ENCODE measurements at regions not wholly inside any gene's neighbourhood (a gene's known extent, or its start where the extent isn't known, plus 50 kb on each side); places are given as distances from the start of the nearest gene placed in this dataset.
"Not testable (repeated sequence)": the region's sequence is repeated elsewhere in the genome, so short reads cannot be mapped to it uniquely, and the experiment has no call there.

DNA sequence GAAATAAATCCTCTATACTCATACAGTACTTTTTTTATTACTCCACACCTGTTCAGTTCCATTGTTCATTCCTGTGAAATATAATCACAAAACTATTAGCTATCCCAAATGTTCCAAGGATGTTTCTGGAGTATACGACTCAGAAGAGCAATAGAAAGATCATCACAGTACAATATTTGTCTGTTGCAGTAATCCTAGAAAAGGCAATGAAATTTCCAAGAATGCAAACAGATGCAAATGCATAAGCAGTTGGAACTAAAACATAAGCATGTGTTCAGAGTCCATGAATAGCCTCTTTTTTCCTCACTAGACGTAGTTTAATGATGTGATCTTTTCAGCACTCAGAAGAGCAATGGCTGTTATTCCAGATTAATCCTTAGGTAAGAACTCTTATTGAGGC lies 55.2 kb downstream of the RTL3 start:
- TF ChIP-seq POLR2A (IDR thresholded peaks at IDR 0.05; ENCODE audit: low read depth, low read length) = no peak
- DNase-seq (ENCODE audit: insufficient read length, low spot score) (no peak), FAIRE-seq (no peak)

- FAIRE-seq (no peak), DNase-seq (ENCODE audit: insufficient read length, low spot score) (no peak)
- TF ChIP-seq POLR2A (IDR thresholded peaks at IDR 0.05; ENCODE audit: low read depth, low read length) = no peak
These were observed 63.1 kb downstream of the RTL3 start for GRCh38 chrX:78595901-78596502.

DNA sequence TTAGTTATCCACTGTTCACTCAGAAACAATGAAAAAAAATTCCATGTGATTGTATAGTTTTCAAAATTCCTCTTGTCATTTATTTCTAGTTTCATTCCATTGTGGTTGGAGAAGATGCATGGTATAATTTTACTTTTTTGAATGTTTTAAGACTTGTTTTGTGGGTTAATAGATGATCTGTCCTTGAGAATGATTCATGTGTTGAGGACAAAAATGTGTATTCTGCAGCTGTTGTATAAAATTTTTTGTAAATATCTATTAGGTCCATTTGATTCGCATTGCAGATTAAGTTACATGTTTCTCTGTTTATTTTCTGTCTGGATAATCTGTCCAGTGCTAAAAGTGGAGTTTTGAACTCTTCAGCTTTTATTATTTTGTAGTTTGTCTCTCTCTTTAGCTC lies 65.4 kb downstream of the RTL3 start:
- no peak for TF ChIP-seq POLR2A (IDR thresholded peaks at IDR 0.05; ENCODE audit: low read depth, low read length)
- DNase-seq (ENCODE audit: insufficient read length, low spot score) (no peak), FAIRE-seq (no peak)

GRCh38 chrX:78592030-78592429 lies 67.1 kb downstream of the RTL3 start:
- DNase-seq (ENCODE audit: insufficient read length, low spot score) = no peak
- no peak for FAIRE-seq
- TF ChIP-seq POLR2A (IDR thresholded peaks at IDR 0.05; ENCODE audit: low read depth, low read length) = no peak

- DNase-seq (ENCODE audit: insufficient read length, low spot score) (no peak), FAIRE-seq (no peak)
- no peak for TF ChIP-seq POLR2A (IDR thresholded peaks at IDR 0.05; ENCODE audit: low read depth, low read length)
These were observed 84.8 kb downstream of the RTL3 start for GRCh38 chrX:78574306-78574705.

DNA sequence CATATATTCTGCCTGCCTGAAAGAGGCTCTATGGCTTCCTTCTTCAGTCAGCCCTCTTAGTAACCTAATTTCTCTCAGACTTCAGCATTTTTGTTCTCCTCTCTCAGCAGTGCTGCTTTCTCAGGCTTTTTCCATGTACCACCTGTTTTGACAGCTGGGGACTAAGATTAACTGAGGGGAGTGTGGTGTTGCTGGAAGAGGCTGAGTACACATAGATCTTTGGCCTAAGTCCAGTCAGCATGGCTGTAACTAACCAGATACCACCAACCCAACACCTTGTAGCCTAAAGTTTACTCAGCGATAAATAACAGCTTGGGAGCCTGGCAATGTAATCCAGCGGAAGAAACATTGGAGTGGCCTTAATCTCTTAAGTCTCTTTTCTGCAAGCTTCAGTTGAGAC lies 85.5 kb downstream of the RTL3 start:
- FAIRE-seq (no peak), DNase-seq (ENCODE audit: insufficient read length, low spot score) (no peak)
- no peak for TF ChIP-seq POLR2A (IDR thresholded peaks at IDR 0.05; ENCODE audit: low read depth, low read length)

DNA sequence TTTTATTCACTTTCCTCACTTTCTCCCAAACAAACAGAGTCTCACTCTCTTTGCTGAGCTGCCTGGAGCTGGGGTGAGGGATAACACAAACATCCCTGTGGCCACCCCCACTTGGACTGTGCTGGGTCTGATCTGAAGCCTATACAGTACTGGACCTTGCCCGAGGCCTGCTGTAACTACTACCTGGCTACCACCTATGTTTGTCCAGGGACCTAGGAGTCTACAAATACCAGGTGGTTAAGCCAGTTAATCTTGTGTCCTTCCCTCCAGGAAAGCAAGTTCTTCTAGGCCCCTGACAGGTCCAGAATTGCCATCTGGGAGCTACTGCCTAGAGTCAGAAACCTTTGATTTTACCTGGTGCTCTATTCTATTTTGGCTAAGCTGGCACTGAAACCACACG lies 87.3 kb downstream of the RTL3 start:
- no peak for FAIRE-seq
- TF ChIP-seq POLR2A (IDR thresholded peaks at IDR 0.05; ENCODE audit: low read depth, low read length) = no peak
- DNase-seq (ENCODE audit: insufficient read length, low spot score) = no peak

DNA sequence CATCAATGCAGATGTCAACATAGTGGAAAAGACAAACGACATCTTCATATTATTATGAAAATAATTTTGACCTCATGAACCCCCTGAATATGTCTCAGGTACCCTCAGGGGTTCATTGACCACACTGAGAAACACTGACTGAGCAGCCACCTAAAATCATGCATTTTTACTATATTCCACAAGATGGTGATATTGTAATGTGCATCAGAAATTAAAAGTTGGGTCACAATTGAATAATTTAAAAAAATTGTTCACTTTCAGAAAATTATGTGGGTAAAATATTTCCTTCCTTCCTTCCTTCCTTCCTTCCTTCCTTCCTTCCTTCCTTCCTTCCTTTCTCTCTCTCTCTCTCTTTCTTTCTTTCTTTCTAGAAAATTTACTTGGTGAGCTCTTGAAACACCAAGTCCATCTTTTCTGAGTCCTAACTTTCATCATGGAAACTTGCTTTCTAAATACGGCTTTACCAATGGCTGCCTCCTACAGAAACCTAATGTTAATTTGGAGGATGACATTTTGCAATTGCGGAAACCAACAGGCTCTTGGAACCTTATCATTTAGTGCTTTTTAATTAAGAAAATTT lies 103.6 kb downstream of the RTL3 start:
- FAIRE-seq (no peak), DNase-seq (ENCODE audit: insufficient read length, low spot score) (no peak)
- no peak for TF ChIP-seq POLR2A (IDR thresholded peaks at IDR 0.05; ENCODE audit: low read depth, low read length)

DNA sequence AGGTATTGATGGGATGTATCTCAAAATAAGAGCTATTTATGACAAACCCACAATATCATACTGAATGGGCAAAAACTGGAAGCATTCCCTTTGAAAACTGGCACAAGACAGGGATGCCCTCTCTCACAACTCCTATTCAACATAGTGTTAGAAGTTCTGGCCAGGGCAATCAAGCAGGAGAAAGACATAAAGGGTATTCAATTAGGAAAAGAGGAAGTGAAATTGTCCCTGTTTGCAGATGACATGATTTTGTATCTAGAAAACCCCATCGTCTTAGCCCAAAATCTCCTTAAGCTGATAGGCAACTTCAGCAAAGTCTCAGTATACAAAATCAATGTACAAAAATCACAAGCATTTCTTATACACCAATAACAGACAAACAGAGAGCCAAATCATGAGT lies 106.5 kb downstream of the RTL3 start:
- FAIRE-seq; DNase-seq (ENCODE audit: insufficient read length, low spot score): not testable (repeated sequence)

DNA sequence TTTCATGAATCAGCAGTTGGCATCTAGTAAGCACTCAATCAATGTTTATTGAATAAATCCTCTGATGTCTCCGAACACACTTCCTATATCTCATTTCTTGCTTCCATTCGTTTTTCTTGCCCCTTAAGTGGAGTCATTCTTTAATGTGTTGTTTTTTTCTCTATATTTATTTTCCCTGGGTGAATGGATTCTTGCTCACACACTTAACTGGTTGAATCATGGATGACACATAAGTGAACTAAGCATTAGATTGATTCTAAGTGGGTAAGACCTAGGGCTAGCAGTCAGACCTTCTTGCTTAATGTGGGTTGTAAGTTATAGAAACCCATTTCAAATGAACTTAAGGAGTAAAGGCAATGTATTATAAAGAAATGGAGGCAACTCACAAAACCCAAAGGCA lies 111.1 kb downstream of the RTL3 start:
- no peak for DNase-seq (ENCODE audit: insufficient read length, low spot score)
- TF ChIP-seq POLR2A (IDR thresholded peaks at IDR 0.05; ENCODE audit: low read depth, low read length) = no peak
- FAIRE-seq = no peak

- no peak for TF ChIP-seq POLR2A (IDR thresholded peaks at IDR 0.05; ENCODE audit: low read depth, low read length)
- DNase-seq (ENCODE audit: insufficient read length, low spot score) = no peak
- FAIRE-seq = no peak
These were observed 113.9 kb downstream of the RTL3 start for GRCh38 chrX:78545233-78545632.

DNA sequence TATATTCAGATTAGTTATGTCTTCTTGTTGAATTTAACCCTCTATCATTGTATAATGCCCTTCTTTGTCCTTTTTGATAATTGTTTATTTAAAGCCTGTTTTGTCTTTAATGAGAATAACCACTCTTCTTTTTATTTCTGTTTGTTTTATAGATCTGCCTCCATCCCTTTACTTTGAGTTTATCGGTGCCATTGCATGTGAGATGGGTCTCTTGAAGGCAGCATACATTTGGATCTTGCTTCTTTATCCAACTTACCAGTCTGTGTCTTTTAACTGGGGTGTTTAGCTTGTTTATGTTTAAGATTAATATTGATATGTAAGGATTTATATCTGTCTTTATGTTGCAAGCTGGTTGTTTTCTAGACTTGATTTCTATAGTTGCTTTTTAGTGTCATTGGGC lies 115.8 kb downstream of the RTL3 start:
- DNase-seq (ENCODE audit: insufficient read length, low spot score) (no peak), FAIRE-seq (no peak)

GRCh38 chrX:78540171-78540570 lies 119.0 kb downstream of the RTL3 start:
- TF ChIP-seq POLR2A (IDR thresholded peaks at IDR 0.05; ENCODE audit: low read depth, low read length) = no peak
- no peak for FAIRE-seq

More for the DNA sequence above, 115.8 kb downstream of the RTL3 start:
- no peak for TF ChIP-seq POLR2A (IDR thresholded peaks at IDR 0.05; ENCODE audit: low read depth, low read length)

GRCh38 chrX:78534221-78534620 lies 124.9 kb downstream of the RTL3 start:
- TF ChIP-seq POLR2A (IDR thresholded peaks at IDR 0.05; ENCODE audit: low read depth, low read length) = no peak
- FAIRE-seq (no peak), DNase-seq (ENCODE audit: insufficient read length, low spot score) (no peak)

More at GRCh38 chrX:78540171-78540570, 119.0 kb downstream of the RTL3 start:
- DNase-seq (ENCODE audit: insufficient read length, low spot score) = no peak

DNA sequence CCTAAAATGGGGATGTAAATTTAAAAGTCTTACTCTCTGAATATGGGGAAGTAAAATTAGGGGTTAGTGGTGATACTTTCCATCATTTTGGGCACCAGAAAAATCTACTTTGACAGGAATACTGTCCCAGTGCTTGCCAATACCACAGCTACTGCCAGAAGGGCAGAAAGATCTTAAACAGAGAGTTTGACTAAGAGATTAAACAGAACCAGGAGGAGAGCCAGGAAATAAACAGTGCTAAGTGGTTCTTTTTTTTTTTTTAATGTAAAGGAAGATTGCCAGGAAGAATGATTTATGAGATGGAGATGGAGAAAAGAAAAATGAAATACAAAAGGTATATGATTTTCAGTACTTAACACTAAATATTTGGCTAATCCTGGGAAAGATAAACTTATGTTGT lies 126.8 kb downstream of the RTL3 start:
- no peak for DNase-seq (ENCODE audit: insufficient read length, low spot score)
- FAIRE-seq = no peak
- TF ChIP-seq POLR2A (IDR thresholded peaks at IDR 0.05; ENCODE audit: low read depth, low read length) = no peak

GRCh38 chrX:78527818-78528217 lies 131.3 kb downstream of the RTL3 start:
- no peak for TF ChIP-seq POLR2A (IDR thresholded peaks at IDR 0.05; ENCODE audit: low read depth, low read length)
- FAIRE-seq (no peak), DNase-seq (ENCODE audit: insufficient read length, low spot score) (no peak)

All from H54 (cell line).